ACC112 (cell line): ENCODE measurements at regions not wholly inside any gene's neighbourhood (a gene's known extent, or its start where the extent isn't known, plus 50 kb on each side); places are given as distances from the start of the nearest gene placed in this dataset.
"Not testable (repeated sequence)": the region's sequence is repeated elsewhere in the genome, so short reads cannot be mapped to it uniquely, and the experiment has no call there.

Experiments
- H2AFZ ChIP-seq: fragments of 200-600 bp; sonication (generic); one replicate; pipeline ENCODE4 v1.6.0; 2017; ENCODE audit warnings: antibody characterized with exemption, low read length; ENCODE audit not compliant: unreplicated experiment
- H3K27ac ChIP-seq: fragments of 200-600 bp; sonication (generic); 2 replicates; pipeline ENCODE4 v1.5.1; 2014; ENCODE audit warnings: low read depth, mild to moderate bottlenecking, antibody characterized with exemption, low read length, moderate library complexity
- H3K27me3 ChIP-seq: fragments of 200-600 bp; sonication (generic); 2 replicates; pipeline ENCODE4 v1.6.1; 2014; ENCODE audit warnings: mild to moderate bottlenecking, antibody characterized with exemption, low read length, moderate library complexity, mixed read lengths; ENCODE audit not compliant: insufficient read depth
- H3K36me3 ChIP-seq: fragments of 200-600 bp; sonication (generic); 2 replicates; pipeline ENCODE4 v1.6.1; 2016; ENCODE audit warnings: mild to moderate bottlenecking, antibody characterized with exemption, low read length, moderate library complexity, mixed read lengths; ENCODE audit not compliant: insufficient read depth
- H3K4me1 ChIP-seq: fragments of 200-600 bp; sonication (generic); one replicate; pipeline ENCODE4 v1.6.1; 2016; ENCODE audit warnings: low read length, mixed read lengths; ENCODE audit not compliant: insufficient read depth, unreplicated experiment, control insufficient read depth
- H3K4me3 ChIP-seq: fragments of 200-600 bp; sonication (generic); 2 replicates; pipeline ENCODE4 v1.5.1; 2014; ENCODE audit warnings: mild to moderate bottlenecking, low read depth, low read length
- H3K79me2 ChIP-seq: fragments of 200-600 bp; sonication (generic); one replicate; pipeline ENCODE4 v1.6.0; 2016; ENCODE audit warnings: low read length; ENCODE audit not compliant: control insufficient read depth, unreplicated experiment, insufficient read depth

GRCh38 chr6:50993941-50994720 lies 175.5 kb downstream of the TFAP2B start:
- H3K79me2 ChIP-seq: no peaks in the 10 kb centered on the region
- no peaks in the 10 kb centered on the region for H3K36me3 ChIP-seq
- no peak overlapping the region for H2AFZ ChIP-seq

GRCh38 chr6:50995036-50995435 lies 176.4 kb downstream of the TFAP2B start:
- Histone ChIP-seq H2AFZ (no peak overlapping the region), H3K36me3 (no peaks in the 10 kb centered on the region), H3K79me2 (no peaks in the 10 kb centered on the region), H3K27ac (no peak overlapping the region), H3K4me1 (no peaks in the 10 kb centered on the region), H3K4me3 (no peak overlapping the region), H3K27me3 (no peaks in the 10 kb centered on the region)

More at GRCh38 chr6:50993941-50994720, 175.5 kb downstream of the TFAP2B start:
- no peak overlapping the region for H3K27ac ChIP-seq
- no peaks in the 10 kb centered on the region for H3K27me3 ChIP-seq
- H3K4me3 ChIP-seq: no peak overlapping the region
- no peaks in the 10 kb centered on the region for H3K4me1 ChIP-seq

GRCh38 chr6:50998905-50999304 lies 180.2 kb downstream of the TFAP2B start:
- H3K27me3 ChIP-seq: no peaks in the 10 kb centered on the region
- no peaks in the 10 kb centered on the region for H3K79me2 ChIP-seq
- H3K36me3 ChIP-seq: no peaks in the 10 kb centered on the region
- no peak overlapping the region for H2AFZ ChIP-seq
- H3K4me3 ChIP-seq: no peak overlapping the region
- no peak overlapping the region for H3K27ac ChIP-seq
- no peaks in the 10 kb centered on the region for H3K4me1 ChIP-seq

- Histone ChIP-seq H3K4me3 (no peak overlapping the region), H3K79me2 (no peaks in the 10 kb centered on the region), H2AFZ (no peak overlapping the region), H3K27ac (no peak overlapping the region), H3K4me1 (no peaks in the 10 kb centered on the region), H3K36me3 (no peaks in the 10 kb centered on the region), H3K27me3 (no peaks in the 10 kb centered on the region)
These were observed 182.7 kb downstream of the TFAP2B start for GRCh38 chr6:51001399-51001798.

GRCh38 chr6:51004380-51004779 lies 185.7 kb downstream of the TFAP2B start:
- Histone ChIP-seq H3K4me1 (no peaks in the 10 kb centered on the region), H2AFZ (no peak overlapping the region), H3K4me3 (no peak overlapping the region), H3K36me3 (no peaks in the 10 kb centered on the region), H3K27me3 (no peaks in the 10 kb centered on the region), H3K79me2 (no peaks in the 10 kb centered on the region), H3K27ac (no peak overlapping the region)

GRCh38 chr6:51005779-51006178 lies 187.1 kb downstream of the TFAP2B start:
- no peaks in the 10 kb centered on the region for H3K36me3 ChIP-seq
- no peaks in the 10 kb centered on the region for H3K79me2 ChIP-seq
- no peaks in the 10 kb centered on the region for H3K27me3 ChIP-seq
- H3K4me1 ChIP-seq: no peaks in the 10 kb centered on the region
- no peak overlapping the region for H3K27ac ChIP-seq
- no peak overlapping the region for H3K4me3 ChIP-seq
- no peak overlapping the region for H2AFZ ChIP-seq

GRCh38 chr6:51007237-51007636 lies 188.6 kb downstream of the TFAP2B start:
- Histone ChIP-seq H3K79me2 (no peaks in the 10 kb centered on the region), H3K27ac (no peak overlapping the region), H3K4me1 (no peaks in the 10 kb centered on the region), H3K27me3 (no peaks in the 10 kb centered on the region), H3K36me3 (no peaks in the 10 kb centered on the region), H3K4me3 (no peak overlapping the region), H2AFZ (no peak overlapping the region)

GRCh38 chr6:51008693-51009092 lies 190.0 kb downstream of the TFAP2B start:
- H3K27me3 ChIP-seq, H3K4me3 ChIP-seq, H3K36me3 ChIP-seq, H3K4me1 ChIP-seq, H3K79me2 ChIP-seq, H3K27ac ChIP-seq, H2AFZ ChIP-seq: not testable (repeated sequence)

- no peak overlapping the region for H2AFZ ChIP-seq
- H3K27ac ChIP-seq: no peak overlapping the region
- no peak overlapping the region for H3K4me3 ChIP-seq
- H3K4me1 ChIP-seq: no peaks in the 10 kb centered on the region
- H3K79me2 ChIP-seq: no peaks in the 10 kb centered on the region
- no peaks in the 10 kb centered on the region for H3K36me3 ChIP-seq
- H3K27me3 ChIP-seq: no peaks in the 10 kb centered on the region
These were observed 194.7 kb downstream of the TFAP2B start for GRCh38 chr6:51013376-51013775.

GRCh38 chr6:51015394-51015793 lies 196.7 kb downstream of the TFAP2B start:
- H2AFZ ChIP-seq: no peak overlapping the region
- no peaks in the 10 kb centered on the region for H3K4me1 ChIP-seq
- H3K4me3 ChIP-seq: no peak overlapping the region
- H3K36me3 ChIP-seq: no peaks in the 10 kb centered on the region
- no peaks in the 10 kb centered on the region for H3K27me3 ChIP-seq
- no peak overlapping the region for H3K27ac ChIP-seq
- H3K79me2 ChIP-seq: no peaks in the 10 kb centered on the region

GRCh38 chr6:51016489-51016888 lies 197.8 kb downstream of the TFAP2B start:
- Histone ChIP-seq H2AFZ (no peak overlapping the region), H3K27ac (no peak overlapping the region), H3K4me1 (no peaks in the 10 kb centered on the region), H3K4me3 (no peak overlapping the region), H3K36me3 (no peaks in the 10 kb centered on the region), H3K79me2 (no peaks in the 10 kb centered on the region), H3K27me3 (no peaks in the 10 kb centered on the region)
